ENCODE measurements at regions not wholly inside any gene's neighbourhood (a gene's known extent, or its start where the extent isn't known, plus 50 kb on each side); places are given as distances from the start of the nearest gene placed in this dataset.

- no peak for TF ChIP-seq RXRA (IDR thresholded peaks at IDR 0.05)
- no peak for TF ChIP-seq SP1 (IDR thresholded peaks at IDR 0.05)
- TF ChIP-seq RAD21 (IDR thresholded peaks at IDR 0.05) = no peak
- no peak for TF ChIP-seq NR2F2 (IDR thresholded peaks at IDR 0.05)
- no peak for DNase-seq (ENCODE audit: low spot score)
- H3K27me3 ChIP-seq (ENCODE audit: control insufficient read depth in 4 of 4, insufficient read depth in 4 of 4, low read length in 3 of 4) = no peaks in the 10 kb centered on the region
- H3K27ac ChIP-seq (ENCODE audit: low read depth in 1 of 2, low read length in 2 of 2) = no peak overlapping the region
- no peaks in the 10 kb centered on the region for H3K9me3 ChIP-seq (ENCODE audit: control insufficient read depth in 4 of 4, low read length in 3 of 4)
- H3K4me1 ChIP-seq (ENCODE audit: control insufficient read depth in 4 of 4, insufficient read depth in 4 of 4, low read length in 3 of 4) = no peaks in the 10 kb centered on the region
- 64% methylated on average over 2 of the region's 2 CpGs for WGBS
- H3K36me3 ChIP-seq (ENCODE audit: control insufficient read depth in 4 of 4, insufficient read depth in 3 of 4, low read depth in 1 of 4, low read length in 3 of 4) = no peaks in the 10 kb centered on the region
- H3K4me3 ChIP-seq (ENCODE audit: low read depth in 1 of 3, low read length in 3 of 3) = no peak overlapping the region
- no peak overlapping the region for H3K9ac ChIP-seq (ENCODE audit: low read depth in 1 of 2, low read length in 2 of 2)
Measured at GRCh38 chr6:91324711-91325110, 737.8 kb upstream of the MAP3K7 start.

- TF ChIP-seq ZBTB33 (IDR thresholded peaks at IDR 0.05) (no peak), TAF1 (conservative IDR thresholded peaks at IDR 0.05) (no peak), ATF3 (IDR thresholded peaks at IDR 0.05) (no peak), GABPA (IDR thresholded peaks at IDR 0.05 in 1 of 2, conservative IDR thresholded peaks at IDR 0.05 in 1 of 2) (no peak), SP1 (IDR thresholded peaks at IDR 0.05) (no peak), HNF4A (conservative IDR thresholded peaks at IDR 0.05) (no peak)
- TF ChIP-seq, protein P1, sequence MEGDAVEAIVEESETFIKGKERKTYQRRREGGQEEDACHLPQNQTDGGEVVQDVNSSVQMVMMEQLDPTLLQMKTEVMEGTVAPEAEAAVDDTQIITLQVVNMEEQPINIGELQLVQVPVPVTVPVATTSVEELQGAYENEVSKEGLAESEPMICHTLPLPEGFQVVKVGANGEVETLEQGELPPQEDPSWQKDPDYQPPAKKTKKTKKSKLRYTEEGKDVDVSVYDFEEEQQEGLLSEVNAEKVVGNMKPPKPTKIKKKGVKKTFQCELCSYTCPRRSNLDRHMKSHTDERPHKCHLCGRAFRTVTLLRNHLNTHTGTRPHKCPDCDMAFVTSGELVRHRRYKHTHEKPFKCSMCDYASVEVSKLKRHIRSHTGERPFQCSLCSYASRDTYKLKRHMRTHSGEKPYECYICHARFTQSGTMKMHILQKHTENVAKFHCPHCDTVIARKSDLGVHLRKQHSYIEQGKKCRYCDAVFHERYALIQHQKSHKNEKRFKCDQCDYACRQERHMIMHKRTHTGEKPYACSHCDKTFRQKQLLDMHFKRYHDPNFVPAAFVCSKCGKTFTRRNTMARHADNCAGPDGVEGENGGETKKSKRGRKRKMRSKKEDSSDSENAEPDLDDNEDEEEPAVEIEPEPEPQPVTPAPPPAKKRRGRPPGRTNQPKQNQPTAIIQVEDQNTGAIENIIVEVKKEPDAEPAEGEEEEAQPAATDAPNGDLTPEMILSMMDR (IDR thresholded peaks at IDR 0.05; ENCODE audit: low read depth, low read length, missing input control) = no peak
- H3K4me1 ChIP-seq (ENCODE audit: control insufficient read depth in 4 of 4, insufficient read depth in 4 of 4, low read length in 3 of 4) = no peaks in the 10 kb centered on the region
- no peaks in the 10 kb centered on the region for H3K36me3 ChIP-seq (ENCODE audit: control insufficient read depth in 4 of 4, insufficient read depth in 3 of 4, low read depth in 1 of 4, low read length in 3 of 4)
- H3K9ac ChIP-seq (ENCODE audit: low read depth in 1 of 2, low read length in 2 of 2) = no peak overlapping the region
- no peaks in the 10 kb centered on the region for H3K9me3 ChIP-seq (ENCODE audit: control insufficient read depth in 4 of 4, low read length in 3 of 4)
- H3K27ac ChIP-seq (ENCODE audit: low read depth in 1 of 2, low read length in 2 of 2) = no peak overlapping the region
- H3K27me3 ChIP-seq (ENCODE audit: control insufficient read depth in 4 of 4, insufficient read depth in 4 of 4, low read length in 3 of 4) = no peaks in the 10 kb centered on the region
- H3K4me3 ChIP-seq (ENCODE audit: low read depth in 1 of 3, low read length in 3 of 3) = no peak overlapping the region
- no peak for DNase-seq (ENCODE audit: low spot score)
Measured at GRCh38 chr6:91317984-91318383, 731.1 kb upstream of the MAP3K7 start.

GRCh38 chr6:91317247-91317835, 730.5 kb upstream of the MAP3K7 start:
- H3K9me3 ChIP-seq (ENCODE audit: control insufficient read depth in 4 of 4, low read length in 3 of 4) = no peaks in the 10 kb centered on the region
- no peak overlapping the region for H3K9ac ChIP-seq (ENCODE audit: low read depth in 1 of 2, low read length in 2 of 2)
- no peak overlapping the region for H3K27ac ChIP-seq (ENCODE audit: low read depth in 1 of 2, low read length in 2 of 2)
- no peak overlapping the region for H3K4me3 ChIP-seq (ENCODE audit: low read depth in 1 of 3, low read length in 3 of 3)
- H3K36me3 ChIP-seq (ENCODE audit: control insufficient read depth in 4 of 4, insufficient read depth in 3 of 4, low read depth in 1 of 4, low read length in 3 of 4) = no peaks in the 10 kb centered on the region
- no peaks in the 10 kb centered on the region for H3K27me3 ChIP-seq (ENCODE audit: control insufficient read depth in 4 of 4, insufficient read depth in 4 of 4, low read length in 3 of 4)
- TF ChIP-seq GABPA (IDR thresholded peaks at IDR 0.05 in 1 of 2, conservative IDR thresholded peaks at IDR 0.05 in 1 of 2) (no peak), FOXA2 (IDR thresholded peaks at IDR 0.05) (no peak), HNF4A (conservative IDR thresholded peaks at IDR 0.05) (no peak), EGR1 (IDR thresholded peaks at IDR 0.05; ENCODE audit: low read depth in 2 of 2) (no peak), JUND (IDR thresholded peaks at IDR 0.05) (no peak)
- 63% methylated on average over 2 of the region's 2 CpGs for WGBS
- no peaks in the 10 kb centered on the region for H3K4me1 ChIP-seq (ENCODE audit: control insufficient read depth in 4 of 4, insufficient read depth in 4 of 4, low read length in 3 of 4)
- no peak for DNase-seq (ENCODE audit: low spot score)

All from liver (tissue), 8 donors.